ENCODE measurements at regions not wholly inside any gene's neighbourhood (a gene's known extent, or its start where the extent isn't known, plus 50 kb on each side); places are given as distances from the start of the nearest gene placed in this dataset.

- TF ChIP-seq POLR2A (IDR thresholded peaks at IDR 0.05; ENCODE audit: low read depth, low read length) (no peak), TAF1 (IDR thresholded peaks at IDR 0.05; ENCODE audit: borderline replicate concordance, low read depth, low read length) (no peak)
These were observed 131.5 kb upstream of the LDB2 start for GRCh38 chr4:17029964-17030363.

All from GM12892 (cell line).